ENCODE measurements at regions not wholly inside any gene's neighbourhood (a gene's known extent, or its start where the extent isn't known, plus 50 kb on each side); places are given as distances from the start of the nearest gene placed in this dataset.

- no peak for TF ChIP-seq POLR2AphosphoS5 (IDR thresholded peaks at IDR 0.05; ENCODE audit: insufficient read depth, low read depth, low read length)
- H3K4me1 ChIP-seq (ENCODE audit: control insufficient read depth, extremely low read depth, insufficient read depth, low read length) = no peaks in the 10 kb centered on the region
- no peak overlapping the region for H3K4me3 ChIP-seq (replicated peaks in 1 of 3; ENCODE audit: insufficient read depth in 1 of 3, low read depth in 1 of 3, low read length in 3 of 3)
- ChIA-PET CTCF (interaction anchor here (1.1 kb wide), 1 partner anchor 13 kb away, joined by 3 read pairs; no protein-coding TSS in a partner anchor), POLR2A (no interaction called here)
- intact Hi-C loops (cut with micrococcal nuclease) = no loop called here
- dilution Hi-C loops (cut with MboI; ENCODE audit: extremely low pct_ligation_motif_present, low sequenced_read_pairs) = no loop called here
- no TSS peak for BruUV-seq (replicated peaks)
- no peak overlapping the region for H2AFZ ChIP-seq (ENCODE audit: low read depth, low read length)
- DNase-seq (ENCODE audit: low read depth, low spot score) (no peak), FAIRE-seq (no peak)
- no peaks in the 10 kb centered on the region for H4K20me1 ChIP-seq (replicated peaks; ENCODE audit: control insufficient read depth, extremely low read depth, insufficient read depth, low read length)
- H3K9me3 ChIP-seq (replicated peaks; ENCODE audit: control insufficient read depth, insufficient read depth, low read length) = no peaks in the 10 kb centered on the region
- no peak overlapping the region for H3K9ac ChIP-seq (replicated peaks; ENCODE audit: extremely low read depth, insufficient read depth, low read length)
- no peaks in the 10 kb centered on the region for H3K79me2 ChIP-seq (ENCODE audit: control insufficient read depth, insufficient read depth, low read length)
- H3K4me2 ChIP-seq (ENCODE audit: insufficient read depth, low read length) = no peak overlapping the region
- H3K27ac ChIP-seq (ENCODE audit: insufficient read depth, low read depth, low read length) = no peak overlapping the region
- no peaks in the 10 kb centered on the region for H3K36me3 ChIP-seq (ENCODE audit: control insufficient read depth in 2 of 2, extremely low read depth in 1 of 2, insufficient read depth in 2 of 2, low read length in 2 of 2)
- no peaks in the 10 kb centered on the region for H3K27me3 ChIP-seq (ENCODE audit: control insufficient read depth in 2 of 2, insufficient read depth in 2 of 2, low read length in 2 of 2)
- H3K9me1 ChIP-seq (replicated peaks; ENCODE audit: control insufficient read depth, extremely low read depth, insufficient read depth, low read length) = no peaks in the 10 kb centered on the region
Measured at GRCh38 chr13:107834281-107834680, 381.1 kb downstream of the LIG4 start.

- CTCF ChIA-PET = no interaction called here
- no peak overlapping the region for H3K27ac ChIP-seq (ENCODE audit: insufficient read depth, low read depth, low read length)
- DNase-seq (ENCODE audit: low read depth, low spot score) (no peak), FAIRE-seq (no peak)
- H3K79me2 ChIP-seq (ENCODE audit: control insufficient read depth, insufficient read depth, low read length) = no peaks in the 10 kb centered on the region
- no peaks in the 10 kb centered on the region for H3K36me3 ChIP-seq (ENCODE audit: control insufficient read depth in 2 of 2, extremely low read depth in 1 of 2, insufficient read depth in 2 of 2, low read length in 2 of 2)
- H3K9me1 ChIP-seq (replicated peaks; ENCODE audit: control insufficient read depth, extremely low read depth, insufficient read depth, low read length) = no peaks in the 10 kb centered on the region
- POLR2A ChIA-PET = no interaction called here
- H2AFZ ChIP-seq (ENCODE audit: low read depth, low read length) = no peak overlapping the region
- H3K27me3 ChIP-seq (ENCODE audit: control insufficient read depth in 2 of 2, insufficient read depth in 2 of 2, low read length in 2 of 2) = no peaks in the 10 kb centered on the region
- TF ChIP-seq FOS (IDR thresholded peaks at IDR 0.05; ENCODE audit: borderline replicate concordance, insufficient read depth, low read length) = no peak
- TF ChIP-seq POLR2AphosphoS5 (IDR thresholded peaks at IDR 0.05; ENCODE audit: insufficient read depth, low read depth, low read length) = no peak
- TF ChIP-seq POLR2A (IDR thresholded peaks at IDR 0.05; ENCODE audit: low read depth, low read length) = no peak
- TF ChIP-seq CTCF (IDR thresholded peaks at IDR 0.05; ENCODE audit: extremely low read depth in 1 of 2, insufficient read depth in 1 of 2, low read depth in 1 of 2, low read length in 2 of 2) = no peak
- TF ChIP-seq MYC (IDR thresholded peaks at IDR 0.05; ENCODE audit: low read depth, low read length) = no peak
- no peak for TF ChIP-seq GATA2 (IDR thresholded peaks at IDR 0.05; ENCODE audit: insufficient read depth, insufficient read length, low read depth, low read length)
- no peak for TF ChIP-seq EZH2 (IDR thresholded peaks at IDR 0.05; ENCODE audit: borderline replicate concordance, low read depth, low read length, severe bottlenecking)
- no peak for TF ChIP-seq MAX (IDR thresholded peaks at IDR 0.05; ENCODE audit: insufficient read depth, insufficient read length)
- TF ChIP-seq JUN (IDR thresholded peaks at IDR 0.05; ENCODE audit: borderline replicate concordance, insufficient read depth, insufficient read length, low read depth) = no peak
- H3K4me1 ChIP-seq (ENCODE audit: control insufficient read depth, extremely low read depth, insufficient read depth, low read length) = no peaks in the 10 kb centered on the region
- dilution Hi-C loops (cut with MboI; ENCODE audit: extremely low pct_ligation_motif_present, low sequenced_read_pairs) = no loop called here
- H3K9ac ChIP-seq (replicated peaks; ENCODE audit: extremely low read depth, insufficient read depth, low read length) = no peak overlapping the region
- no TSS peak for BruUV-seq (replicated peaks)
- no peak overlapping the region for H3K4me2 ChIP-seq (ENCODE audit: insufficient read depth, low read length)
- H4K20me1 ChIP-seq (replicated peaks; ENCODE audit: control insufficient read depth, extremely low read depth, insufficient read depth, low read length) = no peaks in the 10 kb centered on the region
- intact Hi-C loops (cut with micrococcal nuclease) = no loop called here
- H3K9me3 ChIP-seq (replicated peaks; ENCODE audit: control insufficient read depth, insufficient read depth, low read length) = no peaks in the 10 kb centered on the region
- H3K4me3 ChIP-seq (replicated peaks in 1 of 3; ENCODE audit: insufficient read depth in 1 of 3, low read depth in 1 of 3, low read length in 3 of 3) = no peak overlapping the region
Measured at GRCh38 chr13:107832500-107833100, 382.7 kb downstream of the LIG4 start.
